H9 (cell line): ENCODE measurements at regions not wholly inside any gene's neighbourhood (a gene's known extent, or its start where the extent isn't known, plus 50 kb on each side); places are given as distances from the start of the nearest gene placed in this dataset.

Source experiments
- DNase-seq: peaks from one replicate; pipeline ENCODE4 v3.0.0-alpha.2; 2017
- H2AFZ ChIP-seq: one replicate; pipeline ENCODE4 v1.6.1; 2013; ENCODE audit warnings: mild to moderate bottlenecking, low read length, control low read depth, moderate library complexity
- H2AK5ac ChIP-seq: 2 replicates; pipeline ENCODE4 v1.6.1; 2013; ENCODE audit warnings: low read length, control low read depth, mixed read lengths; ENCODE audit not compliant: insufficient read length
- H2BK120ac ChIP-seq: one replicate; pipeline ENCODE4 v1.6.1; 2013; ENCODE audit warnings: low read depth, mild to moderate bottlenecking, low read length, control low read depth, inconsistent platforms; ENCODE audit not compliant: poor library complexity, severe bottlenecking
- H2BK12ac ChIP-seq: 2 replicates; pipeline ENCODE4 v1.6.1; 2013; ENCODE audit warnings: low read length, control low read depth, mixed read lengths, low read depth; ENCODE audit not compliant: insufficient read length
- H2BK15ac ChIP-seq: 2 replicates; pipeline ENCODE4 v1.6.1; 2013; ENCODE audit warnings: low read depth, low read length, control low read depth
- H2BK20ac ChIP-seq: one replicate; pipeline ENCODE4 v1.6.1; 2013; ENCODE audit warnings: low read depth, mild to moderate bottlenecking, low read length, control low read depth, inconsistent platforms; ENCODE audit not compliant: poor library complexity, severe bottlenecking
- H2BK5ac ChIP-seq: 2 replicates; pipeline ENCODE4 v1.6.1; 2013; ENCODE audit warnings: low read length, control low read depth, mixed read lengths; ENCODE audit not compliant: insufficient read length
- H3K14ac ChIP-seq: 2 replicates; pipeline ENCODE4 v1.6.1; 2013; ENCODE audit warnings: low read length, control low read depth; ENCODE audit not compliant: insufficient read depth
- H3K18ac ChIP-seq: 2 replicates; pipeline ENCODE4 v1.6.1; 2013; ENCODE audit warnings: low read depth, mild to moderate bottlenecking, mixed read lengths, low read length, control low read depth; ENCODE audit not compliant: insufficient read length
- H3K23ac ChIP-seq: 2 replicates; pipeline ENCODE4 v1.6.1; 2013; ENCODE audit warnings: low read length, control low read depth, mixed read lengths, low read depth; ENCODE audit not compliant: insufficient read length
- H3K23me2 ChIP-seq: 2 replicates; pipeline ENCODE4 v1.6.1; 2013; ENCODE audit warnings: low read depth, mild to moderate bottlenecking, mixed read lengths, low read length, control low read depth; ENCODE audit not compliant: insufficient read length, poor library complexity, severe bottlenecking
- H3K27ac ChIP-seq: 2 replicates; pipeline ENCODE4 v1.5.1; 2013; ENCODE audit warnings: low read length, control low read depth, mixed read lengths, low read depth; ENCODE audit not compliant: insufficient read length
- H3K27me3 ChIP-seq: 2 replicates; pipeline ENCODE4 v1.6.1; 2013; ENCODE audit warnings: low read length, control low read depth, inconsistent platforms; ENCODE audit not compliant: insufficient read depth
- H3K4ac ChIP-seq: 2 replicates; pipeline ENCODE4 v1.6.1; 2013; ENCODE audit warnings: low read depth, mild to moderate bottlenecking, control low read depth, inconsistent platforms, low read length, moderate library complexity
- H3K4me1 ChIP-seq: 2 replicates; pipeline ENCODE4 v1.6.1; 2013; ENCODE audit warnings: low read length, control low read depth, inconsistent platforms; ENCODE audit not compliant: insufficient read depth
- H3K4me2 ChIP-seq: 2 replicates; pipeline ENCODE4 v1.6.1; 2013; ENCODE audit warnings: low read length, control low read depth, mixed read lengths; ENCODE audit not compliant: insufficient read length, insufficient read depth
- H3K56ac ChIP-seq: 2 replicates; pipeline ENCODE4 v1.6.1; 2013; ENCODE audit warnings: low read depth, mild to moderate bottlenecking, mixed read lengths, low read length, control low read depth; ENCODE audit not compliant: insufficient read length
- H3K79me1 ChIP-seq: 2 replicates; pipeline ENCODE4 v1.6.1; 2013; ENCODE audit warnings: low read depth, mild to moderate bottlenecking, moderate library complexity, low read length, control low read depth, inconsistent platforms; ENCODE audit not compliant: insufficient read depth, poor library complexity, severe bottlenecking
- H3K79me2 ChIP-seq: 2 replicates; pipeline ENCODE4 v1.6.1; 2013; ENCODE audit warnings: low read length, control low read depth, inconsistent platforms; ENCODE audit not compliant: insufficient read depth
- H3K9ac ChIP-seq: 2 replicates; pipeline ENCODE4 v1.6.1; 2013; ENCODE audit warnings: low read length, control low read depth, mixed read lengths; ENCODE audit not compliant: insufficient read length; ENCODE audit errors: extremely low read depth
- H3K9me3 ChIP-seq: one replicate; pipeline ENCODE4 v1.6.1; 2013; ENCODE audit warnings: low read depth, low read length, inconsistent platforms; ENCODE audit not compliant: control insufficient read depth
- H3T11ph ChIP-seq: one replicate; pipeline ENCODE4 v1.6.1; 2013; ENCODE audit warnings: mild to moderate bottlenecking, low read length, control low read depth, inconsistent platforms
- H4K20me1 ChIP-seq: one replicate; pipeline ENCODE4 v1.6.1; 2013; ENCODE audit not compliant: control insufficient read depth, insufficient read length, insufficient read depth
- H4K5ac ChIP-seq: 2 replicates; pipeline ENCODE4 v1.6.1; 2013; ENCODE audit warnings: low read depth, mild to moderate bottlenecking, mixed read lengths, low read length, control low read depth; ENCODE audit not compliant: insufficient read length
- H4K8ac ChIP-seq: replicated peaks from 2 replicates; pipeline ENCODE4 v1.6.1; 2013; ENCODE audit warnings: low read length, control low read depth, mixed read lengths, low read depth; ENCODE audit not compliant: insufficient read length
- H4K91ac ChIP-seq: 2 replicates; pipeline ENCODE4 v1.6.1; 2013; ENCODE audit warnings: low read depth, mild to moderate bottlenecking, moderate library complexity, mixed read lengths, low read length, control low read depth; ENCODE audit not compliant: insufficient read length
- H3K27ac Mint-ChIP-seq, 3 experiments: 2 replicates in 2 of 3; 3 replicates in 1 of 3; pipeline ENCODE4 v1.8.0; 2020 to 2021; ENCODE audit warnings: mixed read lengths in 3 of 3, mild to moderate bottlenecking in 1 of 3, moderate library complexity in 1 of 3
- H3K27me3 Mint-ChIP-seq: 2 replicates; pipeline ENCODE4 v1.8.0; 2021; ENCODE audit warnings: low read depth, mild to moderate bottlenecking, moderate library complexity, mixed read lengths
- H3K36me3 Mint-ChIP-seq, 3 experiments: 2 replicates in 2 of 3; 3 replicates in 1 of 3; pipeline ENCODE4 v1.8.0; 2020 to 2021; ENCODE audit warnings: low read depth in 3 of 3, mixed read lengths in 3 of 3; ENCODE audit not compliant: insufficient read depth in 1 of 3
- H3K4me1 Mint-ChIP-seq, 2 experiments: 2 replicates each; pipeline ENCODE4 v1.8.0; 2020; ENCODE audit warnings: mixed read lengths in 2 of 2
- H3K4me3 Mint-ChIP-seq, 2 experiments: 2 replicates in 1 of 2; 3 replicates in 1 of 2; pipeline ENCODE4 v1.8.0; 2020 to 2021; ENCODE audit warnings: mild to moderate bottlenecking in 2 of 2, mixed read lengths in 2 of 2, moderate library complexity in 1 of 2
- H3K9me3 Mint-ChIP-seq, 2 experiments: 2 replicates in 1 of 2; 3 replicates in 1 of 2; pipeline ENCODE4 v1.8.0; 2020; ENCODE audit warnings: mild to moderate bottlenecking in 2 of 2, mixed read lengths in 2 of 2, moderate library complexity in 1 of 2
- WGBS: extraction: QIAGEN DNeasy Blood & Tissue Kit; methylation state at CpG from one replicate; pipeline ENCODE4 v1.1.7; 2013; ENCODE audit warnings: missing lambda C conversion rate, low lambda C conversion rate, mixed read lengths; ENCODE audit not compliant: insufficient read length; ENCODE audit errors: extremely low coverage; 5-methylcytosine and 5-hydroxymethylcytosine counted together
- TF ChIP-seq, protein P1 (sequence below): fragments of 200-600 bp; sonication (generic); conservative IDR thresholded peaks from 3 replicates; pipeline ENCODE4 v1.8.0; 2021; ENCODE audit warnings: antibody characterized with exemption, mild to moderate bottlenecking

DNA sequence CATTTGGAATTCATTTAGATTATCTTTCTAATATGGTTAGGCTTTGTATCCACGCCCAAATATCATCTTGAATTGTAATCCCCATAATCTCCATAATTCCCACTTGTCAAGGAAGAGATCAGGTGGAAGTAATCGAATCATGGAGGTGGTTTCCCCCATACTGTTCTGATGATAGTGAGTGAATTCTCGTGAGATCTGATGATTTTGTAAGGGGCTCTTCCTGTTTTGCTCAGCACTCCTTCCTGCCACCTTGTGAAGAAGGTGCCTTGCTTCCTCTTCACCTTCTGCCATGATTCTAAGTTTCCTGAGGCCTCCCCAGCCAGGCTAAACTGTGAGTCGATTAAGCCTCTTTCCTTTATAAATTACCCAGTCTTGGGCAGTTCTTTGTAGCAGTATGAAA is 527.5 kb upstream of the ARRDC3 start:
- TF ChIP-seq, protein P1, sequence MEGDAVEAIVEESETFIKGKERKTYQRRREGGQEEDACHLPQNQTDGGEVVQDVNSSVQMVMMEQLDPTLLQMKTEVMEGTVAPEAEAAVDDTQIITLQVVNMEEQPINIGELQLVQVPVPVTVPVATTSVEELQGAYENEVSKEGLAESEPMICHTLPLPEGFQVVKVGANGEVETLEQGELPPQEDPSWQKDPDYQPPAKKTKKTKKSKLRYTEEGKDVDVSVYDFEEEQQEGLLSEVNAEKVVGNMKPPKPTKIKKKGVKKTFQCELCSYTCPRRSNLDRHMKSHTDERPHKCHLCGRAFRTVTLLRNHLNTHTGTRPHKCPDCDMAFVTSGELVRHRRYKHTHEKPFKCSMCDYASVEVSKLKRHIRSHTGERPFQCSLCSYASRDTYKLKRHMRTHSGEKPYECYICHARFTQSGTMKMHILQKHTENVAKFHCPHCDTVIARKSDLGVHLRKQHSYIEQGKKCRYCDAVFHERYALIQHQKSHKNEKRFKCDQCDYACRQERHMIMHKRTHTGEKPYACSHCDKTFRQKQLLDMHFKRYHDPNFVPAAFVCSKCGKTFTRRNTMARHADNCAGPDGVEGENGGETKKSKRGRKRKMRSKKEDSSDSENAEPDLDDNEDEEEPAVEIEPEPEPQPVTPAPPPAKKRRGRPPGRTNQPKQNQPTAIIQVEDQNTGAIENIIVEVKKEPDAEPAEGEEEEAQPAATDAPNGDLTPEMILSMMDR, result no peak
- H3K4me1 Mint-ChIP-seq, result peaks cover 5% of the 10 kb centered on the region in 2 experiments; a peak in 1 of 4 replicates
- H2BK120ac ChIP-seq, result no peak overlapping the region
- no peak overlapping the region for H3T11ph ChIP-seq
- H3K9ac ChIP-seq, result no peak overlapping the region
- no peak overlapping the region for H3K27ac Mint-ChIP-seq
- H2BK20ac ChIP-seq, result no peak overlapping the region
- H3K23me2 ChIP-seq, result no peaks in the 10 kb centered on the region
- no peaks in the 10 kb centered on the region for H4K20me1 ChIP-seq
- H3K79me2 ChIP-seq, result no peaks in the 10 kb centered on the region
- H3K27me3 ChIP-seq, result no peaks in the 10 kb centered on the region
- no peak overlapping the region for H2AFZ ChIP-seq
- H3K4me3 Mint-ChIP-seq, result no peak overlapping the region
- no peak overlapping the region for H3K18ac ChIP-seq
- H3K14ac ChIP-seq, result no peak overlapping the region
- no peak overlapping the region for H4K91ac ChIP-seq
- no peaks in the 10 kb centered on the region for H3K4me1 ChIP-seq
- no peaks in the 10 kb centered on the region for H3K9me3 ChIP-seq
- no peaks in the 10 kb centered on the region for H3K9me3 Mint-ChIP-seq
- no peak overlapping the region for H3K4me2 ChIP-seq
- no peak overlapping the region for H2BK15ac ChIP-seq
- no peaks in the 10 kb centered on the region for H3K27me3 Mint-ChIP-seq
- H3K27ac ChIP-seq, result no peak overlapping the region
- H4K8ac ChIP-seq, result no peak overlapping the region
- no peak overlapping the region for H2BK5ac ChIP-seq
- H4K5ac ChIP-seq, result no peak overlapping the region
- H3K36me3 Mint-ChIP-seq, result no peaks in the 10 kb centered on the region
- no peak overlapping the region for H3K56ac ChIP-seq
- no peak overlapping the region for H3K4ac ChIP-seq
- H3K23ac ChIP-seq, result no peak overlapping the region
- no peak for DNase-seq
- no CpG with 5 or more reads among the region's 4 CpGs for WGBS
- H2AK5ac ChIP-seq, result no peak overlapping the region
- no peak overlapping the region for H2BK12ac ChIP-seq
- no peaks in the 10 kb centered on the region for H3K79me1 ChIP-seq
